ENCODE measurements at regions not wholly inside any gene's neighbourhood (a gene's known extent, or its start where the extent isn't known, plus 50 kb on each side); places are given as distances from the start of the nearest gene placed in this dataset.

GRCh38 chr11:95289378-95290101 lies 58.5 kb upstream of the SESN3 start:
- Histone ChIP-seq H2BK20ac (ENCODE audit: low read depth, low read length) (no peak overlapping the region), H3K4me2 (ENCODE audit: low read depth, low read length) (no peak overlapping the region), H3K4me1 (ENCODE audit: control insufficient read depth, insufficient read depth, low read length) (no peaks in the 10 kb centered on the region), H3K18ac (ENCODE audit: low read depth, low read length) (no peak overlapping the region), H3K4me3 (ENCODE audit: insufficient read depth, low read depth, low read length) (no peak overlapping the region), H3K9ac (ENCODE audit: low read depth, low read length) (no peak overlapping the region), H3K9me3 (ENCODE audit: control insufficient read depth, insufficient read depth, low read length) (no peaks in the 10 kb centered on the region), H2BK15ac (ENCODE audit: low read depth, low read length) (no peak overlapping the region), H3K27ac (ENCODE audit: insufficient read depth, low read length) (no peak overlapping the region), H4K8ac (ENCODE audit: low read depth in 2 of 2, low read length in 2 of 2) (no peak overlapping the region), H3K14ac (replicated peaks; ENCODE audit: low read depth, low read length) (no peak overlapping the region), H4K20me1 (ENCODE audit: insufficient read depth, low read length) (no peaks in the 10 kb centered on the region), H3K9me1 (ENCODE audit: insufficient read depth, low read length) (no peaks in the 10 kb centered on the region), H3K56ac (ENCODE audit: extremely low read depth, insufficient read depth, low read length) (no peak overlapping the region), H3K27me3 (ENCODE audit: control insufficient read depth, insufficient read depth, low read length) (peaks cover 3% of the 10 kb centered on the region; the same call in 1 of the 2 replicates), H4K91ac (ENCODE audit: insufficient read depth, low read depth, low read length) (no peak overlapping the region), H3K79me1 (ENCODE audit: low read depth in 1 of 2, low read length in 2 of 2) (no peaks in the 10 kb centered on the region), H2AFZ (replicated peaks; ENCODE audit: low read length, poor library complexity) (no peak overlapping the region), H4K5ac (ENCODE audit: low read depth, low read length) (no peak overlapping the region), H3K23ac (ENCODE audit: low read depth, low read length) (no peak overlapping the region), H2BK120ac (ENCODE audit: low read depth, low read length) (no peak overlapping the region), H2AK5ac (ENCODE audit: low read depth, low read length) (no peak overlapping the region), H3K4ac (ENCODE audit: low read depth, low read length) (no peak overlapping the region), H3K36me3 (ENCODE audit: control insufficient read depth, insufficient read depth, low read length) (no peaks in the 10 kb centered on the region), H2BK5ac (ENCODE audit: low read depth, low read length, poor library complexity, severe bottlenecking) (no peak overlapping the region), H2AK9ac (replicated peaks; ENCODE audit: low read depth, low read length, poor library complexity) (no peak overlapping the region)
- 70% methylated on average over 1 of the region's 2 CpGs; no CpG with 5 or more reads in 1 of the 2 experiments for WGBS, 2 experiments (ENCODE audit: extremely low coverage in 2 of 2, insufficient read length in 1 of 2)
- dilution Hi-C loops (cut with HindIII; ENCODE audit: low sequenced_read_pairs, unreplicated experiment) = no loop called here
- no peak for ATAC-seq (ENCODE audit: low read depth)
- BruUV-seq (replicated peaks) = no TSS peak
- no peak for DNase-seq
- TF ChIP-seq RCOR1 (IDR thresholded peaks at IDR 0.05; ENCODE audit: insufficient replicate concordance, low read length) (no peak), MAFK (IDR thresholded peaks at IDR 0.05; ENCODE audit: low read depth, low read length) (no peak), BHLHE40 (IDR thresholded peaks at IDR 0.05; ENCODE audit: low read depth, low read length) (no peak)
- TF ChIP-seq, protein P1, sequence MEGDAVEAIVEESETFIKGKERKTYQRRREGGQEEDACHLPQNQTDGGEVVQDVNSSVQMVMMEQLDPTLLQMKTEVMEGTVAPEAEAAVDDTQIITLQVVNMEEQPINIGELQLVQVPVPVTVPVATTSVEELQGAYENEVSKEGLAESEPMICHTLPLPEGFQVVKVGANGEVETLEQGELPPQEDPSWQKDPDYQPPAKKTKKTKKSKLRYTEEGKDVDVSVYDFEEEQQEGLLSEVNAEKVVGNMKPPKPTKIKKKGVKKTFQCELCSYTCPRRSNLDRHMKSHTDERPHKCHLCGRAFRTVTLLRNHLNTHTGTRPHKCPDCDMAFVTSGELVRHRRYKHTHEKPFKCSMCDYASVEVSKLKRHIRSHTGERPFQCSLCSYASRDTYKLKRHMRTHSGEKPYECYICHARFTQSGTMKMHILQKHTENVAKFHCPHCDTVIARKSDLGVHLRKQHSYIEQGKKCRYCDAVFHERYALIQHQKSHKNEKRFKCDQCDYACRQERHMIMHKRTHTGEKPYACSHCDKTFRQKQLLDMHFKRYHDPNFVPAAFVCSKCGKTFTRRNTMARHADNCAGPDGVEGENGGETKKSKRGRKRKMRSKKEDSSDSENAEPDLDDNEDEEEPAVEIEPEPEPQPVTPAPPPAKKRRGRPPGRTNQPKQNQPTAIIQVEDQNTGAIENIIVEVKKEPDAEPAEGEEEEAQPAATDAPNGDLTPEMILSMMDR (conservative IDR thresholded peaks at IDR 0.05; ENCODE audit: low read depth, low read length) = no peak
- in situ Hi-C loops (cut with MboI; ENCODE audit: low sequenced_read_pairs) = no loop called here
- ChIA-PET POLR2A (ENCODE audit: unreplicated experiment) (no interaction called here), CTCF (no interaction called here)
- intact Hi-C loops (cut with micrococcal nuclease) = no loop called here

All from IMR-90 (cell line).